Fibroblast of lung (primary cell): ENCODE measurements at regions not wholly inside any gene's neighbourhood (a gene's known extent, or its start where the extent isn't known, plus 50 kb on each side); places are given as distances from the start of the nearest gene placed in this dataset.

Experiments
- EZH2 ChIP-seq: IDR thresholded peaks from 2 replicates; pipeline ENCODE4 v1.5.1; 2012; ENCODE audit warnings: low read length, control low read depth, mild to moderate bottlenecking; ENCODE audit errors: missing control alignments
- TF ChIP-seq, protein P1 (sequence below), 2 donors: IDR thresholded peaks in 1 of 2; conservative IDR thresholded peaks in 1 of 2; 1 replicate in 1 of 2; 2 replicates in 1 of 2; pipeline ENCODE4 v1.5.1; 2011 to 2012; ENCODE audit warnings: low read length in 2 of 2, control low read depth in 1 of 2, inconsistent platforms in 1 of 2, low read depth in 1 of 2, mild to moderate bottlenecking in 1 of 2

DNA sequence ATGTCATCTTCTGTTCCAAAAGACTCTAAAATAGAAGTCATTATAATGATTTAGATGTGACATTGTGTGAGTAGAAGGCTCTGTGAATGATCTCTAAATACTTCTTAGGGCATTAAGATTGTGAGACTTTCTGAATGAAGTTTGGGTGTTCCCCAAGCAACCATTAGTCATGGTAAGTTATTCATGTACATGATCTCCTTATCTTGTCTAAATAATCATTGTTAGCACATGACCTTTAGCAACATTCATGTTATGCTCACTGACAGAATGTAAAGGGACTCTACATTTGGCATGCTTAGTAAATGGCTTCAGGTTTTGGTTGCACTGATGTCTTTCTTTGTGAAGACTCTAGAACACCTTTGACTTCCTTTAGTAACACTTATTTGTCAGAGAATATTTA is 140.8 kb upstream of the AGA start:
- TF ChIP-seq EZH2, result no peak
- TF ChIP-seq, protein P1, sequence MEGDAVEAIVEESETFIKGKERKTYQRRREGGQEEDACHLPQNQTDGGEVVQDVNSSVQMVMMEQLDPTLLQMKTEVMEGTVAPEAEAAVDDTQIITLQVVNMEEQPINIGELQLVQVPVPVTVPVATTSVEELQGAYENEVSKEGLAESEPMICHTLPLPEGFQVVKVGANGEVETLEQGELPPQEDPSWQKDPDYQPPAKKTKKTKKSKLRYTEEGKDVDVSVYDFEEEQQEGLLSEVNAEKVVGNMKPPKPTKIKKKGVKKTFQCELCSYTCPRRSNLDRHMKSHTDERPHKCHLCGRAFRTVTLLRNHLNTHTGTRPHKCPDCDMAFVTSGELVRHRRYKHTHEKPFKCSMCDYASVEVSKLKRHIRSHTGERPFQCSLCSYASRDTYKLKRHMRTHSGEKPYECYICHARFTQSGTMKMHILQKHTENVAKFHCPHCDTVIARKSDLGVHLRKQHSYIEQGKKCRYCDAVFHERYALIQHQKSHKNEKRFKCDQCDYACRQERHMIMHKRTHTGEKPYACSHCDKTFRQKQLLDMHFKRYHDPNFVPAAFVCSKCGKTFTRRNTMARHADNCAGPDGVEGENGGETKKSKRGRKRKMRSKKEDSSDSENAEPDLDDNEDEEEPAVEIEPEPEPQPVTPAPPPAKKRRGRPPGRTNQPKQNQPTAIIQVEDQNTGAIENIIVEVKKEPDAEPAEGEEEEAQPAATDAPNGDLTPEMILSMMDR (conservative IDR thresholded peaks at IDR 0.05 in 1 of 2, IDR thresholded peaks at IDR 0.05 in 1 of 2; ENCODE audit: low read depth in 1 of 2, low read length in 2 of 2), result no peak
